ENCODE measurements at regions not wholly inside any gene's neighbourhood (a gene's known extent, or its start where the extent isn't known, plus 50 kb on each side); places are given as distances from the start of the nearest gene placed in this dataset.

- no TSS peak for BruUV-seq (replicated peaks)
Observed at GRCh38 chr7:54349229-54349628, 192.9 kb upstream of the VSTM2A start.

More at GRCh38 chr7:54349229-54349628, 192.9 kb upstream of the VSTM2A start:
- Histone ChIP-seq H3K9ac (ENCODE audit: low read length) (no peak overlapping the region), H3K36me3 (ENCODE audit: control insufficient read depth in 1 of 2, insufficient read depth in 2 of 2, low read length in 2 of 2) (no peaks in the 10 kb centered on the region), H3K9me3 (ENCODE audit: control insufficient read depth in 1 of 2, insufficient read depth in 1 of 2, low read depth in 1 of 2, low read length in 2 of 2) (peaks cover 4 to 6% of the 10 kb centered on the region in 2 experiments; a peak in 2 of 4 replicates), H3K4me2 (ENCODE audit: low read length) (no peak overlapping the region), H4K20me1 (ENCODE audit: insufficient read depth) (no peaks in the 10 kb centered on the region), H3K4me3 (replicated peaks in 1 of 2; ENCODE audit: low read depth in 1 of 2, low read length in 2 of 2) (no peak overlapping the region), H3K4me1 (ENCODE audit: control insufficient read depth in 1 of 2, insufficient read depth in 2 of 2, low read length in 2 of 2) (no peaks in the 10 kb centered on the region), H3K27ac (ENCODE audit: low read depth, low read length) (no peak overlapping the region), H3K27me3 (ENCODE audit: insufficient read depth, low read length) (no peaks in the 10 kb centered on the region), H2AFZ (ENCODE audit: low read depth, low read length, poor library complexity, severe bottlenecking) (no peak overlapping the region), H3K9me2 (ENCODE audit: insufficient read depth) (no peaks in the 10 kb centered on the region), H3K79me2 (ENCODE audit: insufficient read depth, low read length) (no peaks in the 10 kb centered on the region)
- ChIA-PET RAD21 (ENCODE audit: low non-redundant PET in 1 of 2, low total read pairs in 2 of 2, uncharacterized antibody in 2 of 2, unreplicated experiment in 2 of 2) (no interaction called here), POLR2A (no interaction called here), CTCF (no interaction called here)
- intact Hi-C loops (cut with micrococcal nuclease) = no loop called here
- TF ChIP-seq EZH2phosphoT487 (IDR thresholded peaks at IDR 0.05; ENCODE audit: borderline replicate concordance) (no peak), FOSL1 (IDR thresholded peaks at IDR 0.05; ENCODE audit: low read depth) (no peak), SIN3A (IDR thresholded peaks at IDR 0.05; ENCODE audit: low read depth) (no peak), CBX3 (IDR thresholded peaks at IDR 0.05; ENCODE audit: low read depth) (no peak), SRF (IDR thresholded peaks at IDR 0.05; ENCODE audit: low read depth) (no peak), TCF7L2 (IDR thresholded peaks at IDR 0.05; ENCODE audit: borderline replicate concordance, extremely low read depth, insufficient read depth, insufficient read length) (no peak), ATF3 (IDR thresholded peaks at IDR 0.05) (no peak), EZH2 (IDR thresholded peaks at IDR 0.05) (no peak), POLR2A (IDR thresholded peaks at IDR 0.05; ENCODE audit: borderline replicate concordance, extremely low read depth, insufficient read depth, insufficient read length) (no peak), ELF1 (IDR thresholded peaks at IDR 0.05; ENCODE audit: borderline replicate concordance, low read depth) (no peak), CEBPB (IDR thresholded peaks at IDR 0.05; ENCODE audit: low read depth) (no peak), ZBTB33 (IDR thresholded peaks at IDR 0.05; ENCODE audit: extremely low read depth, insufficient replicate concordance, low read length) (no peak), YY1 (IDR thresholded peaks at IDR 0.05; ENCODE audit: extremely low read depth, insufficient replicate concordance, low read depth, low read length) (no peak), EGR1 (IDR thresholded peaks at IDR 0.05; ENCODE audit: low read depth) (no peak), SP1 (IDR thresholded peaks at IDR 0.05; ENCODE audit: low read depth) (no peak)
- ATAC-seq = no peak
- DNase-seq (ENCODE audit: low read depth, low spot score) = no peak

Measured in HCT116 (cell line).